WTC11 (cell line): ENCODE measurements at regions not wholly inside any gene's neighbourhood (a gene's known extent, or its start where the extent isn't known, plus 50 kb on each side); places are given as distances from the start of the nearest gene placed in this dataset.

ENCODE experiments used
- ATAC-seq: fragments of 200-7000 bp; cut with Tn5 transposase; 2 replicates; pipeline ENCODE4 v1.10.0; 2021; ENCODE audit warnings: mild to moderate bottlenecking, moderate library complexity
- CTCF ChIA-PET: fragments of 300-600 bp; sonication (Branson Sonifier 250); formaldehyde crosslinking; loops from one replicate; lab custom pipeline; 2021; ENCODE audit warnings: antibody characterized with exemption; lab: Charles Lee
- POLR2A ChIA-PET: fragments of 350-600 bp; sonication (Branson Sonifier 250); formaldehyde crosslinking; loops from one replicate; lab custom pipeline; 2021; ENCODE audit warnings: antibody characterized with exemption; lab: Charles Lee
- DNase-seq: peaks from one replicate; pipeline ENCODE4 v3.0.0; 2021; ENCODE audit warnings: low spot score
- H3K27ac Mint-ChIP-seq: 2 replicates; pipeline ENCODE4 v1.8.0; 2021; ENCODE audit warnings: mixed read lengths
- H3K27me3 Mint-ChIP-seq: 2 replicates; pipeline ENCODE4 v1.8.0; 2021; ENCODE audit warnings: low read depth, mild to moderate bottlenecking, moderate library complexity, mixed read lengths
- H3K36me3 Mint-ChIP-seq: 2 replicates; pipeline ENCODE4 v1.8.0; 2021; ENCODE audit warnings: mixed read lengths
- H3K4me1 Mint-ChIP-seq: 2 replicates; pipeline ENCODE4 v1.8.0; 2022; ENCODE audit warnings: mixed read lengths
- H3K4me3 Mint-ChIP-seq: 2 replicates; pipeline ENCODE4 v1.8.0; 2021; ENCODE audit warnings: mild to moderate bottlenecking, moderate library complexity, mixed read lengths
- H3K9me3 Mint-ChIP-seq: 2 replicates; pipeline ENCODE4 v1.8.0; 2021; ENCODE audit warnings: mixed read lengths
- CTCF ChIP-seq: fragments of 200-600 bp; IDR thresholded peaks from 2 replicates; pipeline ENCODE4 v1.8.0; 2022; ENCODE audit warnings: antibody characterized with exemption
- FOXP4 ChIP-seq: sonication (generic); formaldehyde crosslinking; IDR thresholded peaks from 2 replicates; pipeline ENCODE4 v1.8.0; 2022; ENCODE audit warnings: mild to moderate bottlenecking, missing genetic modification reagents
- GRHL2 ChIP-seq: fragments of 250-450 bp; sonication (Bioruptor Pico); IDR thresholded peaks from 2 replicates; pipeline ENCODE4 v1.8.0; 2022; ENCODE audit warnings: mild to moderate bottlenecking, moderate library complexity; ENCODE audit not compliant: insufficient replicate concordance, severe bottlenecking
- IRF1 ChIP-seq: sonication (generic); formaldehyde crosslinking; IDR thresholded peaks from 2 replicates; pipeline ENCODE4 v1.8.0; 2023; ENCODE audit warnings: missing genetic modification reagents
- MXD4 ChIP-seq: fragments of 250-450 bp; sonication (Bioruptor Pico); IDR thresholded peaks from 2 replicates; pipeline ENCODE4 v1.8.0; 2021; ENCODE audit warnings: mild to moderate bottlenecking, moderate library complexity, borderline replicate concordance
- PRRX2 ChIP-seq: fragments of 250-450 bp; sonication (Bioruptor Pico); IDR thresholded peaks from 2 replicates; pipeline ENCODE4 v1.8.0; 2021; ENCODE audit warnings: mild to moderate bottlenecking
- TCF7 ChIP-seq: sonication (generic); formaldehyde crosslinking; IDR thresholded peaks from 2 replicates; pipeline ENCODE4 v1.8.0; 2022; ENCODE audit warnings: mild to moderate bottlenecking, low read depth, missing genetic modification reagents, moderate library complexity
- TP53 ChIP-seq: sonication (generic); formaldehyde crosslinking; IDR thresholded peaks from 2 replicates; pipeline ENCODE4 v1.8.1; 2023; ENCODE audit warnings: mild to moderate bottlenecking, missing genetic modification reagents
- ZNF219 ChIP-seq: sonication (generic); formaldehyde crosslinking; IDR thresholded peaks from 2 replicates; pipeline ENCODE4 v1.8.0; 2023; ENCODE audit warnings: missing genetic modification reagents, mild to moderate bottlenecking, borderline replicate concordance
- ZNF232 ChIP-seq: sonication (generic); formaldehyde crosslinking; IDR thresholded peaks from 2 replicates; pipeline ENCODE4 v1.8.0; 2022; ENCODE audit warnings: mild to moderate bottlenecking, missing genetic modification reagents
- ZNF317 ChIP-seq: sonication (generic); formaldehyde crosslinking; IDR thresholded peaks from 2 replicates; pipeline ENCODE4 v1.8.1; 2023; ENCODE audit warnings: low read depth, mild to moderate bottlenecking, moderate library complexity, missing genetic modification reagents, borderline replicate concordance
- ZNF423 ChIP-seq: fragments of 250-450 bp; sonication (Bioruptor Pico); IDR thresholded peaks from 2 replicates; pipeline ENCODE4 v2.1.2; 2022; ENCODE audit warnings: mild to moderate bottlenecking, moderate library complexity
- TF ChIP-seq, protein P1 (sequence below): fragments of 250-450 bp; sonication (Bioruptor Pico); IDR thresholded peaks from 2 replicates; pipeline ENCODE4 v1.9.0; 2021; ENCODE audit warnings: moderate library complexity, mild to moderate bottlenecking, inconsistent platforms, borderline replicate concordance
- TF ChIP-seq, protein P2 (sequence below): sonication (generic); formaldehyde crosslinking; IDR thresholded peaks from 2 replicates; pipeline ENCODE4 v1.8.1; 2023; ENCODE audit warnings: mild to moderate bottlenecking, missing genetic modification reagents, borderline replicate concordance
- TF ChIP-seq, protein P3 (sequence below): sonication (generic); formaldehyde crosslinking; IDR thresholded peaks from 2 replicates; pipeline ENCODE4 v1.8.0; 2023; ENCODE audit warnings: missing genetic modification reagents, mild to moderate bottlenecking, borderline replicate concordance
- TF ChIP-seq, protein P4 (sequence below): fragments of 250-450 bp; sonication (Bioruptor Pico); IDR thresholded peaks from 2 replicates; pipeline ENCODE4 v2.1.2; 2022; ENCODE audit warnings: mild to moderate bottlenecking, moderate library complexity
- TF ChIP-seq, protein P5 (sequence below): fragments of 250-450 bp; sonication (Bioruptor Pico); IDR thresholded peaks from 2 replicates; pipeline ENCODE4 v1.9.0; 2021; ENCODE audit warnings: mild to moderate bottlenecking

DNA sequence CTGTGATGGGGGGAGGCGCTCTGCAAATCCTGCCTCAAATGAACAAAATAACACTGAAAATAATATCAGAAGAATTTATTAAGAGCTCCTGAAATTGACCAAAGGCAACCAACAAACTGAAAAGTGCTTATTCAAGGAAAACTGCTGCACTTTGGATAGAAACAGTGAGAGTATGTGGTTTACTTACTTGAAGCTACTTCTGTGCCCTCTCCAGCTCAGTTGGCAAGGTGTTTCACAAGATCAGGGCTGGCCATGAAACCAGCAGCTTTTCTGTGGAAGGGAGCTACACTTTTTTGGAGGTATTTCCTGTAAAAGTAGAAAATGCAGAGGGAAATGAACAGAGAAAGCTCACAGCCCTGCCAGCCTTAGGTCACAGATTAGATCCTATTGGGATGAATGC is 310.0 kb upstream of the SPAG17 start:
- ChIA-PET CTCF (interaction anchor here (1.2 kb wide), 1 partner anchor 34 kb away, joined by 5 read pairs; no protein-coding TSS in a partner anchor), POLR2A (no interaction called here)
- no peak for DNase-seq
- ATAC-seq, result no peak
- Mint-ChIP-seq H3K27ac (no peak overlapping the region), H3K27me3 (no peaks in the 10 kb centered on the region), H3K4me3 (no peak overlapping the region), H3K36me3 (no peaks in the 10 kb centered on the region), H3K9me3 (no peaks in the 10 kb centered on the region), H3K4me1 (0 out of 2 replicates have a peak, but pooled peaks cover 5% of the 10 kb centered on the region)
- TF ChIP-seq ZNF317 (no peak), GRHL2 (CRISPR knock-in tag) (no peak), TP53 (no peak), IRF1 (CRISPR knock-in tag) (no peak), CTCF (no peak), MXD4 (CRISPR knock-in tag) (no peak), ZNF232 (CRISPR knock-in tag) (no peak), FOXP4 (CRISPR knock-in tag) (no peak), ZNF219 (no peak), ZNF423 (CRISPR knock-in tag) (no peak), PRRX2 (CRISPR knock-in tag) (no peak), TCF7 (CRISPR knock-in tag) (no peak)
- TF ChIP-seq, protein P1, sequence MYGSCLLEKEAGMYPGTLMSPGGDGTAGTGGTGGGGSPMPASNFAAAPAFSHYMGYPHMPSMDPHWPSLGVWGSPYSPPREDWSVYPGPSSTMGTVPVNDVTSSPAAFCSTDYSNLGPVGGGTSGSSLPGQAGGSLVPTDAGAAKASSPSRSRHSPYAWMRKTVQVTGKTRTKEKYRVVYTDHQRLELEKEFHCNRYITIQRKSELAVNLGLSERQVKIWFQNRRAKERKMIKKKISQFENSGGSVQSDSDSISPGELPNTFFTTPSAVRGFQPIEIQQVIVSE, result no peak
- TF ChIP-seq, protein P2, sequence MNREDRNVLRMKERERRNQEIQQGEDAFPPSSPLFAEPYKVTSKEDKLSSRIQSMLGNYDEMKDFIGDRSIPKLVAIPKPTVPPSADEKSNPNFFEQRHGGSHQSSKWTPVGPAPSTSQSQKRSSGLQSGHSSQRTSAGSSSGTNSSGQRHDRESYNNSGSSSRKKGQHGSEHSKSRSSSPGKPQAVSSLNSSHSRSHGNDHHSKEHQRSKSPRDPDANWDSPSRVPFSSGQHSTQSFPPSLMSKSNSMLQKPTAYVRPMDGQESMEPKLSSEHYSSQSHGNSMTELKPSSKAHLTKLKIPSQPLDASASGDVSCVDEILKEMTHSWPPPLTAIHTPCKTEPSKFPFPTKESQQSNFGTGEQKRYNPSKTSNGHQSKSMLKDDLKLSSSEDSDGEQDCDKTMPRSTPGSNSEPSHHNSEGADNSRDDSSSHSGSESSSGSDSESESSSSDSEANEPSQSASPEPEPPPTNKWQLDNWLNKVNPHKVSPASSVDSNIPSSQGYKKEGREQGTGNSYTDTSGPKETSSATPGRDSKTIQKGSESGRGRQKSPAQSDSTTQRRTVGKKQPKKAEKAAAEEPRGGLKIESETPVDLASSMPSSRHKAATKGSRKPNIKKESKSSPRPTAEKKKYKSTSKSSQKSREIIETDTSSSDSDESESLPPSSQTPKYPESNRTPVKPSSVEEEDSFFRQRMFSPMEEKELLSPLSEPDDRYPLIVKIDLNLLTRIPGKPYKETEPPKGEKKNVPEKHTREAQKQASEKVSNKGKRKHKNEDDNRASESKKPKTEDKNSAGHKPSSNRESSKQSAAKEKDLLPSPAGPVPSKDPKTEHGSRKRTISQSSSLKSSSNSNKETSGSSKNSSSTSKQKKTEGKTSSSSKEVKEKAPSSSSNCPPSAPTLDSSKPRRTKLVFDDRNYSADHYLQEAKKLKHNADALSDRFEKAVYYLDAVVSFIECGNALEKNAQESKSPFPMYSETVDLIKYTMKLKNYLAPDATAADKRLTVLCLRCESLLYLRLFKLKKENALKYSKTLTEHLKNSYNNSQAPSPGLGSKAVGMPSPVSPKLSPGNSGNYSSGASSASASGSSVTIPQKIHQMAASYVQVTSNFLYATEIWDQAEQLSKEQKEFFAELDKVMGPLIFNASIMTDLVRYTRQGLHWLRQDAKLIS, result no peak
- TF ChIP-seq, protein P3, sequence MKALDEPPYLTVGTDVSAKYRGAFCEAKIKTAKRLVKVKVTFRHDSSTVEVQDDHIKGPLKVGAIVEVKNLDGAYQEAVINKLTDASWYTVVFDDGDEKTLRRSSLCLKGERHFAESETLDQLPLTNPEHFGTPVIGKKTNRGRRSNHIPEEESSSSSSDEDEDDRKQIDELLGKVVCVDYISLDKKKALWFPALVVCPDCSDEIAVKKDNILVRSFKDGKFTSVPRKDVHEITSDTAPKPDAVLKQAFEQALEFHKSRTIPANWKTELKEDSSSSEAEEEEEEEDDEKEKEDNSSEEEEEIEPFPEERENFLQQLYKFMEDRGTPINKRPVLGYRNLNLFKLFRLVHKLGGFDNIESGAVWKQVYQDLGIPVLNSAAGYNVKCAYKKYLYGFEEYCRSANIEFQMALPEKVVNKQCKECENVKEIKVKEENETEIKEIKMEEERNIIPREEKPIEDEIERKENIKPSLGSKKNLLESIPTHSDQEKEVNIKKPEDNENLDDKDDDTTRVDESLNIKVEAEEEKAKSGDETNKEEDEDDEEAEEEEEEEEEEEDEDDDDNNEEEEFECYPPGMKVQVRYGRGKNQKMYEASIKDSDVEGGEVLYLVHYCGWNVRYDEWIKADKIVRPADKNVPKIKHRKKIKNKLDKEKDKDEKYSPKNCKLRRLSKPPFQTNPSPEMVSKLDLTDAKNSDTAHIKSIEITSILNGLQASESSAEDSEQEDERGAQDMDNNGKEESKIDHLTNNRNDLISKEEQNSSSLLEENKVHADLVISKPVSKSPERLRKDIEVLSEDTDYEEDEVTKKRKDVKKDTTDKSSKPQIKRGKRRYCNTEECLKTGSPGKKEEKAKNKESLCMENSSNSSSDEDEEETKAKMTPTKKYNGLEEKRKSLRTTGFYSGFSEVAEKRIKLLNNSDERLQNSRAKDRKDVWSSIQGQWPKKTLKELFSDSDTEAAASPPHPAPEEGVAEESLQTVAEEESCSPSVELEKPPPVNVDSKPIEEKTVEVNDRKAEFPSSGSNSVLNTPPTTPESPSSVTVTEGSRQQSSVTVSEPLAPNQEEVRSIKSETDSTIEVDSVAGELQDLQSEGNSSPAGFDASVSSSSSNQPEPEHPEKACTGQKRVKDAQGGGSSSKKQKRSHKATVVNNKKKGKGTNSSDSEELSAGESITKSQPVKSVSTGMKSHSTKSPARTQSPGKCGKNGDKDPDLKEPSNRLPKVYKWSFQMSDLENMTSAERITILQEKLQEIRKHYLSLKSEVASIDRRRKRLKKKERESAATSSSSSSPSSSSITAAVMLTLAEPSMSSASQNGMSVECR, result no peak
- TF ChIP-seq, protein P4, sequence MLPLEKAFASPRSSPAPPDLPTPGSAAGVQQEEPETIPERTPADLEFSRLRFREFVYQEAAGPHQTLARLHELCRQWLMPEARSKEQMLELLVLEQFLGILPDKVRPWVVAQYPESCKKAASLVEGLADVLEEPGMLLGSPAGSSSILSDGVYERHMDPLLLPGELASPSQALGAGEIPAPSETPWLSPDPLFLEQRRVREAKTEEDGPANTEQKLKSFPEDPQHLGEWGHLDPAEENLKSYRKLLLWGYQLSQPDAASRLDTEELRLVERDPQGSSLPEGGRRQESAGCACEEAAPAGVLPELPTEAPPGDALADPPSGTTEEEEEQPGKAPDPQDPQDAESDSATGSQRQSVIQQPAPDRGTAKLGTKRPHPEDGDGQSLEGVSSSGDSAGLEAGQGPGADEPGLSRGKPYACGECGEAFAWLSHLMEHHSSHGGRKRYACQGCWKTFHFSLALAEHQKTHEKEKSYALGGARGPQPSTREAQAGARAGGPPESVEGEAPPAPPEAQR (CRISPR knock-in tag), result no peak
- TF ChIP-seq, protein P5, sequence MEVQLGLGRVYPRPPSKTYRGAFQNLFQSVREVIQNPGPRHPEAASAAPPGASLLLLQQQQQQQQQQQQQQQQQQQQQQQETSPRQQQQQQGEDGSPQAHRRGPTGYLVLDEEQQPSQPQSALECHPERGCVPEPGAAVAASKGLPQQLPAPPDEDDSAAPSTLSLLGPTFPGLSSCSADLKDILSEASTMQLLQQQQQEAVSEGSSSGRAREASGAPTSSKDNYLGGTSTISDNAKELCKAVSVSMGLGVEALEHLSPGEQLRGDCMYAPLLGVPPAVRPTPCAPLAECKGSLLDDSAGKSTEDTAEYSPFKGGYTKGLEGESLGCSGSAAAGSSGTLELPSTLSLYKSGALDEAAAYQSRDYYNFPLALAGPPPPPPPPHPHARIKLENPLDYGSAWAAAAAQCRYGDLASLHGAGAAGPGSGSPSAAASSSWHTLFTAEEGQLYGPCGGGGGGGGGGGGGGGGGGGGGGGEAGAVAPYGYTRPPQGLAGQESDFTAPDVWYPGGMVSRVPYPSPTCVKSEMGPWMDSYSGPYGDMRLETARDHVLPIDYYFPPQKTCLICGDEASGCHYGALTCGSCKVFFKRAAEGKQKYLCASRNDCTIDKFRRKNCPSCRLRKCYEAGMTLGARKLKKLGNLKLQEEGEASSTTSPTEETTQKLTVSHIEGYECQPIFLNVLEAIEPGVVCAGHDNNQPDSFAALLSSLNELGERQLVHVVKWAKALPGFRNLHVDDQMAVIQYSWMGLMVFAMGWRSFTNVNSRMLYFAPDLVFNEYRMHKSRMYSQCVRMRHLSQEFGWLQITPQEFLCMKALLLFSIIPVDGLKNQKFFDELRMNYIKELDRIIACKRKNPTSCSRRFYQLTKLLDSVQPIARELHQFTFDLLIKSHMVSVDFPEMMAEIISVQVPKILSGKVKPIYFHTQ (CRISPR knock-in tag), result no peak
